Lung (tissue), 11 donors: ENCODE measurements at regions not wholly inside any gene's neighbourhood (a gene's known extent, or its start where the extent isn't known, plus 50 kb on each side); places are given as distances from the start of the nearest gene placed in this dataset.

Source experiments
- ATAC-seq: fragments of 200-7000 bp; cut with Tn5 transposase; one replicate; pipeline ENCODE4 v1.9.1; 2020; ENCODE audit warnings: moderate number of reproducible peaks; ENCODE audit not compliant: insufficient read depth, low FRiP score
- DNase-seq, 3 donors: peaks; one replicate each; pipeline ENCODE4 v3.0.0-alpha.2; 2013 to 2017
- H3K27ac ChIP-seq, 2 donors: one replicate each; pipeline ENCODE4 v1.5.1; 2013; ENCODE audit warnings: mild to moderate bottlenecking in 2 of 2, moderate library complexity in 2 of 2, control low read depth in 1 of 2, inconsistent platforms in 1 of 2, low read depth in 1 of 2, low read length in 1 of 2
- H3K27me3 ChIP-seq, 3 donors: one replicate each; pipeline ENCODE4 v1.5.1; 2013; ENCODE audit warnings: low read length in 2 of 3; ENCODE audit not compliant: control insufficient read depth in 3 of 3, insufficient read depth in 3 of 3
- H3K36me3 ChIP-seq, 4 donors: one replicate each; pipeline ENCODE4 v1.5.1; 2013; ENCODE audit warnings: low read length in 4 of 4, mild to moderate bottlenecking in 1 of 4, moderate library complexity in 1 of 4; ENCODE audit not compliant: control insufficient read depth in 4 of 4, insufficient read depth in 4 of 4
- H3K4me1 ChIP-seq, 5 donors: one replicate each; pipeline ENCODE4 v1.5.1; 2013; ENCODE audit warnings: low read length in 5 of 5, mild to moderate bottlenecking in 2 of 5, moderate library complexity in 1 of 5; ENCODE audit not compliant: control insufficient read depth in 5 of 5, insufficient read depth in 5 of 5
- H3K4me3 ChIP-seq: one replicate; pipeline ENCODE4 v1.5.1; 2013; ENCODE audit warnings: mild to moderate bottlenecking, control low read depth, moderate library complexity
- H3K9ac ChIP-seq, 2 donors: one replicate each; pipeline ENCODE4 v1.5.1; 2013; ENCODE audit warnings: low read length in 2 of 2, control low read depth in 1 of 2; ENCODE audit not compliant: insufficient read depth in 1 of 2
- H3K9me3 ChIP-seq, 4 donors: one replicate each; pipeline ENCODE4 v1.5.1; 2013; ENCODE audit warnings: low read length in 3 of 4, mild to moderate bottlenecking in 1 of 4, moderate library complexity in 1 of 4; ENCODE audit not compliant: control insufficient read depth in 4 of 4, insufficient read depth in 3 of 4
- CTCF ChIP-seq: IDR thresholded peaks from 2 replicates; pipeline ENCODE4 v1.5.1; 2012; ENCODE audit warnings: mild to moderate bottlenecking; ENCODE audit errors: control extremely low read depth, extremely low read depth
- WGBS, 2 donors: extraction: QIAGEN DNeasy Blood & Tissue Kit; methylation state at CpG; one replicate each; pipeline ENCODE4 v1.1.7; 2013; 5-methylcytosine and 5-hydroxymethylcytosine counted together
- donor health status: control.
- donor health status: control.
- donor health status: Bipolar disorder and iron deficiency.
- donor health status: healthy.
- donor health status: DM: yes; HTN: yes; CAD: no.

GRCh38 chr12:67151886-67152285 lies 117.3 kb upstream of the CAND1 start:
- H3K27ac ChIP-seq: no peak overlapping the region
- ATAC-seq (no peak), DNase-seq (peak in 2 of 3 donors; percentile 22 to 74)
- no peaks in the 10 kb centered on the region for H3K27me3 ChIP-seq
- WGBS, 2 donors: 66 to 89% methylated on average over 3 of the region's 3 CpGs
- no peaks in the 10 kb centered on the region for H3K9me3 ChIP-seq
- no peak overlapping the region for H3K4me3 ChIP-seq
- H3K9ac ChIP-seq: no peak overlapping the region
- no peaks in the 10 kb centered on the region for H3K36me3 ChIP-seq
- H3K4me1 ChIP-seq: no peaks in the 10 kb centered on the region
- TF ChIP-seq CTCF: no peak

GRCh38 chr12:67152451-67152850 lies 116.7 kb upstream of the CAND1 start:
- Histone ChIP-seq H3K36me3 (no peaks in the 10 kb centered on the region), H3K4me3 (no peak overlapping the region), H3K27ac (no peak overlapping the region), H3K9ac (no peak overlapping the region), H3K9me3 (no peaks in the 10 kb centered on the region), H3K27me3 (no peaks in the 10 kb centered on the region), H3K4me1 (no peaks in the 10 kb centered on the region)
- no peak for ATAC-seq
- TF ChIP-seq CTCF: no peak
- 68 to 77% methylated on average over 2 of the region's 2 CpGs for WGBS, 2 donors
- DNase-seq: no peak

- H3K4me3 ChIP-seq: no peak overlapping the region
- no peaks in the 10 kb centered on the region for H3K4me1 ChIP-seq
- WGBS, 2 donors: 64 to 69% methylated on average over 3 of the region's 3 CpGs
- no peaks in the 10 kb centered on the region for H3K36me3 ChIP-seq
- no peak for ATAC-seq
- no peak overlapping the region for H3K9ac ChIP-seq
- TF ChIP-seq CTCF: no peak
- no peaks in the 10 kb centered on the region for H3K9me3 ChIP-seq
- no peak overlapping the region for H3K27ac ChIP-seq
- no peak for DNase-seq
- H3K27me3 ChIP-seq: no peaks in the 10 kb centered on the region
Measured at GRCh38 chr12:67154901-67155300, 114.3 kb upstream of the CAND1 start.

GRCh38 chr12:67155863-67156262 lies 113.3 kb upstream of the CAND1 start:
- TF ChIP-seq CTCF: no peak
- no peak for ATAC-seq
- 81 to 87% methylated on average over 4 of the region's 4 CpGs for WGBS, 2 donors

More at GRCh38 chr12:67155863-67156262, 113.3 kb upstream of the CAND1 start:
- Histone ChIP-seq H3K27me3 (no peaks in the 10 kb centered on the region), H3K9ac (no peak overlapping the region), H3K4me1 (no peaks in the 10 kb centered on the region), H3K27ac (no peak overlapping the region), H3K4me3 (no peak overlapping the region), H3K36me3 (no peaks in the 10 kb centered on the region), H3K9me3 (no peaks in the 10 kb centered on the region)
- no peak for DNase-seq
